A673 (cell line): ENCODE measurements at regions not wholly inside any gene's neighbourhood (a gene's known extent, or its start where the extent isn't known, plus 50 kb on each side); places are given as distances from the start of the nearest gene placed in this dataset.

ENCODE experiments used
- EZH2 ChIP-seq: fragments of 200-600 bp; sonication (generic); IDR thresholded peaks from 2 replicates; pipeline ENCODE4 v1.6.1; 2017; ENCODE audit warnings: borderline replicate concordance, low read depth, mild to moderate bottlenecking, mixed read lengths, antibody characterized with exemption, low read length; ENCODE audit not compliant: poor library complexity, severe bottlenecking
- TF ChIP-seq, protein P1 (sequence below): fragments of 300-800, 200-600 bp; sonication (generic); conservative IDR thresholded peaks from 2 replicates; pipeline ENCODE4 v1.5.1; 2017; ENCODE audit warnings: low read depth, mild to moderate bottlenecking, antibody characterized with exemption, low read length, moderate library complexity, mixed read lengths

- TF ChIP-seq, protein P1, sequence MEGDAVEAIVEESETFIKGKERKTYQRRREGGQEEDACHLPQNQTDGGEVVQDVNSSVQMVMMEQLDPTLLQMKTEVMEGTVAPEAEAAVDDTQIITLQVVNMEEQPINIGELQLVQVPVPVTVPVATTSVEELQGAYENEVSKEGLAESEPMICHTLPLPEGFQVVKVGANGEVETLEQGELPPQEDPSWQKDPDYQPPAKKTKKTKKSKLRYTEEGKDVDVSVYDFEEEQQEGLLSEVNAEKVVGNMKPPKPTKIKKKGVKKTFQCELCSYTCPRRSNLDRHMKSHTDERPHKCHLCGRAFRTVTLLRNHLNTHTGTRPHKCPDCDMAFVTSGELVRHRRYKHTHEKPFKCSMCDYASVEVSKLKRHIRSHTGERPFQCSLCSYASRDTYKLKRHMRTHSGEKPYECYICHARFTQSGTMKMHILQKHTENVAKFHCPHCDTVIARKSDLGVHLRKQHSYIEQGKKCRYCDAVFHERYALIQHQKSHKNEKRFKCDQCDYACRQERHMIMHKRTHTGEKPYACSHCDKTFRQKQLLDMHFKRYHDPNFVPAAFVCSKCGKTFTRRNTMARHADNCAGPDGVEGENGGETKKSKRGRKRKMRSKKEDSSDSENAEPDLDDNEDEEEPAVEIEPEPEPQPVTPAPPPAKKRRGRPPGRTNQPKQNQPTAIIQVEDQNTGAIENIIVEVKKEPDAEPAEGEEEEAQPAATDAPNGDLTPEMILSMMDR, result no peak
- no peak for TF ChIP-seq EZH2
Measured at GRCh38 chr4:27594922-27595321, 734.3 kb downstream of the STIM2 start.
